ENCODE measurements at regions not wholly inside any gene's neighbourhood (a gene's known extent, or its start where the extent isn't known, plus 50 kb on each side); places are given as distances from the start of the nearest gene placed in this dataset.
A peak's percentile ranks its signal among the peaks of the same experiment; 100 is the strongest.
"Not testable (repeated sequence)": the region's sequence is repeated elsewhere in the genome, so short reads cannot be mapped to it uniquely, and the experiment has no call there.

DNA sequence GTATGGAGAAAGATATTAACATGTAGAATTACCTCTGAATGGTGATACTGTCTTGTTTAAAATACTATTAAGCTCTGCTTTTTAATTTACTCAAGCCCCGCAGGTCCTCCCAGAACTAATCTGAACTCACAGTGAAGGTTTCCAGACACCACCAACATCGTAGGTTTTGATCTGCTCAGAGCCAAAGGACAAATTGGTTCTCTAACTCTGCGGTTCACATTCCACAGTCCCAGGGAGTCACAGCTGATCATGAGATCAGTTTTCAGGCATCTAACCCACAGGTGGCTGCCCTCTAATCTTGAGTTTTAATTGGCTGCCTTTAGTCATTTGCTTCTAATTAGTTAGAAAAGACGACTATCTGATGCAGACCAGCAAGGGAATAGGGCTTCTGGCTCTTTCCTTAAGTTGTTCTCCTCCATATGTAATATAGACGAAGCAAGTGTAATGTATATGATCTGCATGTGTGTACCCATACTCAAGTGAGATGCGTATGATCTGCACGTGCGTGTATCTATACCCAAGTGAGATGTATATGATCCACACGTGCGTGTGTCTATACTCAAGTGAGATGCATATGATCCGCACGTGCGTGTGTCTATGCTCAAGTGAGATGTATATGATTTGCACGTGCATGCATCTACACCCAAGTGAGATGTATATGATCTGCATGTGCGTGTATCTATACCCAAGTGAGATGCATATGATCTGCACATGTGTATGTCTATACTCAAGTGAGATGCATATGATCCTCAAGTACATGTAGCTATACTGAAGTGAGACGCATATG is 331.5 kb upstream of the NPVF start:
- no peak for DNase-seq

DNA sequence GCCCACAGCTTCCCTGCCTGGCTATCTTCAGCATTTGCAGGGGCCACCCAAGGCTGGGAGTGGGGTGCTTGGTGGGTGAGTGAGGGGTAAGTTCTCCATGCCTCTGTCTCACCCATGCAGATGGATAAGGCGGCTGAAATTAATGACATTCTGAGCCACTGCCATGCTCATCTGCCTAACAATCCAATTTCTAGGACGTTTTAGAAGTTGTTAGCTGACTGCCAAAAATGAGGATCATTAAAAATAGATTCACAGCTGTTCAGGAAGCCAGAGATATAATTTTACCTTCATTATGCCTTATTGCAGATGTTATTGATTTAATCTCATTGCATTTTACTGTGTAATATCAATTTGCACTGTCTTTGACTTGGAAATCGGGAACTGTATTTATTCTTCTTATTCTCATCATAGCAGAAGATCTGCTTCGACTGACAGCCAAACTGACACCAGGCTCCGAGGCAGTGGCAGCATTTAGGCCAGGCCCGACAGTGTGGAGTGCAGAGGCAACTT is 334.4 kb upstream of the NPVF start:
- DNase-seq, result no peak

DNA sequence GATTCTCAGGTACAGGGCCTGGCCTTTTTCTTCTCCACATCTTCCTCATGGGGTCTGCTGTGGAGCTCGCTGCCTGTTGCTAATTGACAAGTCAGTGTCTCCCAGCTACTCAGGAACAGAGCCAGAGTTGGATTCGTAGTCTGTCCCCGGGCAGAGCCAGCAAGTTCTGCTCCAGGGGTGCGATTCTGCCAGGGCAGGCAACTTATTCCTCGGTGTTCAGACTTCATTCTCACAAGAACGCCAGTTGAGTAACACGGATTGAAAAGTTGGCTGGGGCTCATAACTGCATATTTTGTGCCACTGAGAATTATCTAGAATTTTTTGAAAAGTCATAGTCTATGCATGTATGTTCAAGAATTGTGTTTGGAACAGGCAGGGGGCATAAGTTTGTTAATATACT is 336.7 kb upstream of the NPVF start:
- no peak for DNase-seq

DNA sequence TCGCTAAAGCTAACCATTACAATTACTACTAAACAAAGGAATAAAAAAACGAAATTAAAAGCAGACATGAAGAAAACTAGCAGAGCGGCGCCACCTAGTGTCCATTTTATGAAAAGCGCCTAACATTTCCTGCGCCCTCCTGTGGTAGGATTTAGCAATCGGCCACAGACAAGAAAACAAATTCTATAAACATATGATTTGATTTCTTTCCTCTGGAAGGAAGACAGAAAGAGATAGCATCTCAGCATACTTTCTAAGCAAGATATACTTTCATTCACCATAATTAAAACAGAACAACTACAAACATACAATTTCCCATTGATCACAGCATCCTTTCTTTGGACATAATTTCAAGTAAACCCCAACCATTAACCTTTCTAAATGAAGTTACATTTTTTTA is 337.7 kb upstream of the NPVF start:
- peak; percentile 54 for DNase-seq

DNA sequence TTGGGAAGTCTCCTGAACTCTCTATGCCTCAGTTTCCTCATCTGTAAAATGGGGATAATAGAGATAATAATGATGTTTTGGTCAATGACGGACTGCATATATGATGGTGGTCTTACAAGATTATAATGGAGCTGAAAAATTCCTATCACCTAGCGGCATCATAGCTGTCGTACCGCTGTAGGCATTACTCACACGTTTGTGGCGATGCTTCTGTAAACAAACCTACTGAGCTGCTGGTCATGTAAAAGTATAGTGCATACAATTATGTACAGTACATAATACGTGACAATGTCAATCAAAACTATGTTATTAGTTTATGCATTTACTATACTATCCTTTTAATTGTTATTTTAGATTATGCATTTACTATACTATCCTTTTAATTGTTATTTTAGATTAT is 339.1 kb upstream of the NPVF start:
- DNase-seq, result no peak

DNA sequence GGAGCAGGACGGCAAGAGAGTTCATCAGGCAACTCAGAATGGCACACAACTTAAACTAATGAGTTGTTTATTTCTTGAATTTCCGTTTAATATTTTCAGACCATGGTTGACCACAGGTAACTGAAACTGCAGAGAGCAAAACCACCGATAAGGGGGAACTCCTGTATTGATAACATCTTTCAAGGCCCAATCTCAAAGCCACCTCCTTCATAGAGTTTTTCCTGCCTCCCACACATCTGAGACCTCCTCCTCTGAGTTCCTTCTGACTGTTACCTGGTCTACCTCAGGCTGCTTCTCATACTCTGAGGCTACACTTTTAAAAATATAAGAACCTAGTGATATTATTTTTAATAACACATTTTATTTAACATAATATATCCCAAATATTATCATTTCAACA is 341.5 kb upstream of the NPVF start:
- no peak for DNase-seq

DNA sequence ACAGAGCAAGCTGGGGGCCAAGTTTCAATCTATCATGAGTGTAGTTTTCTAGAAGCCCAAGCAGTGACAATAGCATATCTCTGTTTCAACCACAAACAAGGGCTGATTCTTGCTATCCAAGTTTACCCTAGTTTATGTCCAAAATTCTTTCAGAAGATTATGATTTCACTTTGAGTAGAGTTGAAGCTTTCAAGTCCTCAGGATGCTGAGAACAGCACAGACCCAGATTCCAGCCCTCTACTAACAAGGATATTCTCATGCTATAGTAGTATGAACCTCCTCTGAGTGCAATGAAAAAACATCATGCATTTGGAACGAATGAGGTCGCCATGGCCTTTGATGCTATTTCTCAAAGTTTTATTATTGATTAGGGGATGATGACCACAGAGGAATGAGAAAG is 344.1 kb upstream of the NPVF start:
- DNase-seq, result no peak

DNA sequence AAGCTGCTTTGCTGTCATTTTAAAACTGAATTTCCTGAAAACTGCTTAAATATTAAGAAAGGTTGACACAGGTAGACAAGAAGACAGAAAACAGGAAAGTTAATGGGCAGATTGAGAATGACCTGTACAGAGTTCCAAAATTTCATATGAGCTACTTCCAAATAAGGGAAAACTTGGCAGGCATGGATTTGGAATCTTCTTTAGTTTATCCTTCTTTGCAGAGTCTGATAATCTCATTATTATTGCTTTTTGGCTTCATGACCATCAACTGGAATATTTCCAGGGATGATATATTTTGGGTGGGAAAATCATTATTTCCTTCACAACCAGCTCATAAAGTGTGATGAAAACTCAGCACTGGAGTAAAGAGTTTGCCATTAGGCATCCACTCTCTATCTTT is 346.5 kb upstream of the NPVF start:
- no peak for DNase-seq

DNA sequence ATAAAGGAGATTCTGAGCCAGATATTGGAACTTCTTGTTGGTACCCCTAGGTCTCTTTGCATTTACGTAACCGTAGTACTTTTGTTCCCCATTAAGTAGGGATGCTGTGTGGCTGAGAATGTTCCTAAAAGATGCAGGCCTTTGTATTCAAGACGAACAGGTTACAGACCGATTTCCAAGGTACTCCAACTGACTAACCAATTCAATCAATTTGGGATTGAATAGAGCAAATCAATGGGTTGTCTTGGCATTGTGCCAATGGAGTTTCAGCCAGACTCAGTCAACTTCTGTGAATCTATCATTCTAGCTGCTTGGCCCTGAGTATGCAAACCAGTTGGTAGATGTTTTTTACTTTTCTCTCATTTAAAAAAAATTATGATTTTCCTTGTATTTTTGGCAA is 347.3 kb upstream of the NPVF start:
- DNase-seq, result no peak

DNA sequence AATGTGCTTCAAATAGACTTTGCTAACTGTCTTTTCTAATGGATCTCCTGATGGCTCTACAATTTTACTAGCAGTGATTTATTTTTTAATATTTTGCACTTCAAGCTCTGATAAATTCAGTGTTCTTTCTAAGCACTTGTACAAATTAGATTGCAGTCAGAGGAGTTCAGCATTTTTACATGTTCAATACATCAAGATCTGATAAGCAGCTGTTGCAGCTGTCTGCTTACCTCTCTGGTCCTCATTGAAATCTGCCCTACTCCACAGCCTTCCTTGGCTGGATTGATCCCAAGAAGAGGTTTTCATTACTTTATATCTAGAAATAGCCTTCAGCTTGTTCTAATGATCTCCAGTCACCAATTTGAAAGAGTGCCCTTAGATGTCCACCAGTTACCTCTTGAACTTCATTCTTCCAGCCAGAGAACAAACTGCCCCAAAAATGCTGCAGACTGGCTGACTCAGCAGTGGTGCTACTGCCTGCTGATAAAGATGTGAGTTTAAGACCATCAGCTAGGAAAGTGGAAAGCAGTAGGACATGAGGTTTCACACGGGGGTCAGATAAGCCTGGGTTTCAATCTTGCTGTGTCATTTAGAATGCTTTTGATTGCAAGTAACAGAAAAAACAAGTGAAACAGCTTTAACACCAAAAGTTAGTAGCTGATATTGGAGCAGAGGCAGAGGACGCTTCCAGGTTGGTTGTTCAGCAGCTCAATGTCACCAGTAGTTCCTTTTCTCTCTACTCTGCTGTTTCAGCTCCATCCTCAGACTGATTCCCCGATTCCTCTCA is 350.9 kb upstream of the NPVF start:
- no peak for DNase-seq

DNA sequence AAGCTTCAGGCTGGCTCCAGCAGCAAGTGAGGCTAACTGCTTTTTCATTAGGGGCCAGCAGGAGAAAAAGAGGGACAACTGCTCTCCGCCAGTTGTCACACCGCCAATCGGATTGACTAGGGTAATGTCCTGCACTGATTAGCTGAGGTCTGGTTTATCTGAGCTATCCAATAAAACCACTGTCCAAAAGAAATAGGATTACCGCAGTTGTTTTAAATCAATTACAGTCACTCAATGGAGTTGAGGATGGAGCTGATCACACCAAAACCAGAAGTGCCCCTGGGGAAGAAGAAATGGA is 351.4 kb upstream of the NPVF start:
- DNase-seq, result no peak

DNA sequence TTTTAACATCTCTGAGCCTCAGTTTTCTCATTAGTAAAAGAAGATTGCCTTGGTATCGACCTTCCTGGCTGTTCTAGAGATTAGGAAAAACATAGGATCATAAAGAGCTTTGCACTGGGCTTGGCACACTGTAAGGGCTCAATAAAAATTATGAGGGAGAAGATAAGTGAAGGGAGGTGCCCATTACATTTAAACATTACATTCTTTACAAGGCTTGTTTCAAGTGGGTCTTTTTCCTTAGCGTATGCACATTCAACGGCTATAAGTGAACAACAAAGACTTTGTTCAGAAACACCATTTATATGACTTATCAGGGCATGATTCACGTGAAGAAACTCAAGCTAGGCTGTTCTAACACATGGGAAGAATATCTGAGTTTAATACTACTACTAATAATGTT is 351.9 kb upstream of the NPVF start:
- DNase-seq, result no peak

DNA sequence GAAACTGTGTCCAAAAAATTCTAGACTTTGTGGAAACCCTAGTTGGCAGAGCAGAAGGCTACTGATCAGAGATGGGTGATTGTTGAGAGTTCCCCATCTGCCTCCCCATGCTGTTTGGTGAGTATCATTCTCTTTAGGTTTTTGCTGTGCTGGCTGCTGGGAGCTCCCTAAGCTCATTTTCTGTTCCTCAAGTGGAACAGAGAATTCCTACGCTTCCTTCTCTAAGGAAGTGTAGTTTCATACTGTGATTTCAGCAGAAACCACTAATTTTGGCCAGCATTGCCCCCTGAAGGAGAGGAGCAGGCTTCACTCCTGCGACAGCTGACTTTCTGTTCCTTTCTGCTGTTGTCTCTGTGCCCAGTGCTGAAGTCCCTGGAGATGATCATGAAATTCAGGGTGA is 355.3 kb upstream of the NPVF start:
- DNase-seq, result no peak

DNA sequence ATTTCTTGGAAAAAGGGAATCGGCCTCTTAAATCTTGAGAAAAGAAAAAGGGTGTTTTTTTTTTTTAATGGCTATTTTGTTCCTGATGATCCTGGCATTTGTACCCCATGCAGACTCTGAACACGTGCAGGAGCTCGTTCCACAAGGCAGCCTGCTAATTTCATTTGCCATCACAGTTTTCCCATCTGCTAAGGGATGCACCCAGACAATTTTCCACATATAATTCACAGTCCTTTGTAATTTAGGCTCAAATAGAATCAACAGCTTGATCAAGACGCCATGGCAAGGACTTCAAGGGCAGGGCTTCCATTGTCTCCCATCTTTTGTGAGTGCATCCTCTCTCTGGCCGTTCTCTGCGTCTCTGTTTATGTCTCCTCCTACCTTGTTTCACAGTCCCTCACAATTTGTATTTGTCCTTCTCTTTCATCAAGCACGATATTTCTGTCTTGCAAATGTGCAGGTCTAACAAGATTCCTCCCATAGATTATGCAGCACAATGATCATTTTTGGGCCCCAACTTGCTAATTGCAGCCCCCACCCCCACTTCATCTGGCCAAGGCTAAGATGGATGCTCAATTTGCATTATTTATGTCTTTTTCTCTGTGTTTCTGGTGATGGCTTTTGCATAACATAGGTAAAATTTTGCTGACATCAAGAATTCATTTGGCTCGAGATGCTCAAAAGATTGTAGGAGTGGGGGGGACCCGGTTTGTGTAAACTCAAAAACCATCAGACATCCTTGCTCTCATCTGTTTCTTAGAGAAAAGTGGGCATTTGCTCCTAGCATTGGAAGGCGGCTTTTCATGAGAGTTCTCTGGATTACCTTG is 356.0 kb upstream of the NPVF start:
- no peak for DNase-seq

DNA sequence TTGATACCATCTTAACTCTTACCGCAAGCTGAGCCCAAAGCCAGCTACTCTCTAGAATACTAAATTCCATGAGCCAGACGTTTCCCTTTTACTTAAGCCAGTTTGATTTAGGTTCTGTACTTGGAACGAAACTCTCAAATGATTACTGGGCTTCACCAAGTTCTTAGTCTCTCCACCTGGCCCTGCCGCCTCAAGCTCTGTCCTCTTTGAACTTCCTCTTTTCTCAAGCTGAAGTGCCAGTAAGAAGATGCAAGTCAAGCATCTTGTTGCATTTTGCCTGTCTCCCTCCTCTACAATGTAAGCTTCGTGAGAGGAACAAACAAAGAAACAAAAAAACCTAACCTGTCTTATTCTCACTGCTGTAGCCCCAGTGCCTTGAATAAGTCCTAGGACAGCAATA is 358.2 kb upstream of the NPVF start:
- no peak for DNase-seq

DNA sequence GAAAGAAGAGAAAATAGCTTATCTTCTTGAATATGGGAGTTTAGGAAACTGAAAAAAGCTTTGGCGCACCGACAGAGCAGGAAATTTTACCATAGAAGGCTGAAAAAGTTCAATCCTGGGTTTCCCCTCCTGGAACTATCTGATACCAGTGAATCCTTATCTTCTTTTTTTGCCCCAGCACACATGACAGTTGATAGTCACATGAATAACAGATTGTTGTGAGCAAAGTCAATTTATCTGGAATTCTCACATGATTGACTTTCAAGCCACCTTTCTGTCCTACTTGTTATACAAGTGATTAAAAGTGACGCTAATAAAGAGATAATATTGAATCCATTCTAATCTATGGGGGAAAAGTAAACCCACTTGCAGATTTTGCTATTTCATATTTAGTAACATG is 365.8 kb upstream of the NPVF start:
- DNase-seq, result no peak

DNA sequence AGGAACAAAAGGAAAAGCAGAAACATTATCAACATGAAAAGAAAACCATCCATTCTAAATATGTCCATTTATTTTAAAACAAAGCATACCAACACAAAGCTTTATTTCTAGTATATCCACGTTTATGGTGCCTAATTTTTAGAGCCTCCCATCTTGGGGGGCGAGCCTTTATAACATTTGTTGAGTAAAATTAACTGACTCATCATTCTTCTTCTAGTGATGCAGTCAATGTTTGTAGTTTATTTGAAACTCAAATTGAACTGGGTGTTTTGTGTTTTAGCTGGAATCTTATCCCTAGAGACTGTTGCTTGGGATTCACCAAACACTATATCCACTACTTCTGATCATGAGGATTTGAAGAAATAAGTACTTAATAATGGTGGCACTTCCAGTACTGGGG is 366.4 kb upstream of the NPVF start:
- DNase-seq, result no peak

DNA sequence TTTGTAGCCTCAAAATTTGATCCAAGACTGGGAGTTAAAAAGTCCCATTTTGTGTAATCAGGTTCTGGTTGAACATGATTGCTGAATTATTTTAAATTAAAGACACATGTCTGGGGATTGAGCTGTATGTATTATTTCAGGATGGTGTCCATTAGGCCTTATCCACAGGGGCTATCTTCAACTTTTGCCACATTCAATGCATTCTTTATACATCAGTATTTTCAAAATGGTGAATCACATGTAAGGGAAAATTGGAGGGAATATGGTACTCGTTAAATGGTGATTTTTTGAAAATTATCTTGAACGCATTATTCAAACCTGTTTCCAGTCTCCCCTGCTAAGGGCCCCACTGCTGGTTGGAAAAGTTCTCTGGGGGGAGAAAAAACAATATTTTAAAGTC is 367.7 kb upstream of the NPVF start:
- DNase-seq, result no peak

DNA sequence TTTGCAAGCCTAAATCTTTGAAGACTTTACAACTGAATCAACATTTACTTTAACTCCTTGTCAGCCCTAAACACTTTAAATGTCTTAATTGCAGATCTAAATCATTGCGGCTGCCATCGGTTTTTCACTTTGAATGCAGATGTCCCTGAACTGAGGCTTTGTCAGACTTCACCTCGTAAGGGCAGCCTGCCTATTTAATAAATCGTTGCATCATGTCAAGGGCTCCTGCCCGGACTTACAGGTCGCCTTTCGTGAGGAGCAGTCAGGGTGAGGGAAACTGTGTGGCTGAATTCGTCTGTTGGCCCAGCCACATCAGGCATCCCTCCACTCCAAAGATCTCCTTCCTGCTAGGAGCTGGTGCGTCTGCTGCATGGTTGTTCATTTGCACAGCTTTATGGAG is 368.2 kb upstream of the NPVF start:
- DNase-seq, result no peak

DNA sequence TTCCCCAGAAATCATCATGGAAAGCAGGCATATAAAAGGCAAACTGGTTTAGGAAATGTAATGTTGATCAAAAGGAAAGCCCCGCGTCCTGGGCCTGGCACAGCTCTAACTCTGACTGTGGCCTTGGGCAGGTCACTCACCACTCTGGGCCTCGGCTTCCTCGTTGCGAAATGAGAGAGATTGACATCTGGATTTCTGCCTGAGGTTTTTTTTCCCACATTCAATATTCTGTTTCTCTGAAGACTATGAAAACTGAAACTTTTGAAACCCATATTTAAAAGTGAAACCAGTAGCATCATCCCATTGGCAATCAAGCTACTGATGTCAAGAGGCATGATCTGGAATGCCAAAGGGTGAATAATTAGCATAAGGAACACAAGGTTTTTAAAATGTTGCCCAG is 369.7 kb upstream of the NPVF start:
- DNase-seq, result no peak

DNA sequence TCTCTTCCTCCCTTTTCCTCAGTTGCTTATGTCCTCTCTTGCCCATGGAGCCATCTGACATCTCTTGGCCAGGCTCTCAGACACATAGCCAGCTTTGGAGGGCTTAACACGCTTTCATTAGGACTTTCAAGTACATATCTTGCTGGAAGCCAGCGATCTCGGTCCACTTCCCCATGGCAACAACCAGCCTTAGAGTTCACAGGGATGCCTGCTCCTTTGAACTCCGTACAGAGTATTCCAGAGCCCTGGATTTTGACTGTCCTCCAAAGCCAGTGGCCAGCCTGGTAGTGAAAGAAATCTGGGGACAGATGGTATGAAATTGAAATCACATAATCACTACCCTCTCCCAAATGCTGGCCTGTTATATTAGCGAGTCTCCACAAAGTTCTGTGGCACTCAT is 370.5 kb upstream of the NPVF start:
- DNase-seq, result no peak

DNA sequence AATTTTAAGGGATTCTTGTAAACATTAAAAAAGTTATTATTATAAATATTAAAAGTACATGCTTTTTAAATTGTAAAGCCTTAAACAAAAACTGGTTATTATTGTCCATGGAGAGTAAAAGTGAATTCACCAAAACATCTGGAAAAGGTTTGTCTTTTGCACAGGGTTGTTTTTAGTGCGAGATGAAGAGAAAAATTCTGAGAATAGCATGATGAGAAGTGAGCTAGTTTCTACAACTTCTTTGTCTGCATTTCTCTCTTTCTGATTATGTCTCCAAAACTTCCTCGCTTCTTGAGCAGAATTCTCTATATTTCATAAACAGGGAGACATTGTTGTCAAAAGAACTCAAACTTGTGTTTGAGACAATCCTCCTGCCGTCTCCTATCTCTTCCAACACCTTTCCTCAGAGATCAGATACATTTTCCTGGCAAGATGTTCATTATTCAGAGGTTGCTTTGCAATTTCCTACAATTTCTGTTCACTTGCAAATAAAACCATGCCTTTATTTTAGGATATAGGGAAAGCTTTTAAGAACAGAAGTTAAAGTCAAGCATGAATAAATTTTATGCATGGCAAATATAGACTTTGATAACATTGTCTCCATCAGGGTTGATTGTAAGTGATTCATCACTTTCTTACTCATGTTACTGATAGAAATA is 372.1 kb upstream of the NPVF start:
- no peak for DNase-seq

DNA sequence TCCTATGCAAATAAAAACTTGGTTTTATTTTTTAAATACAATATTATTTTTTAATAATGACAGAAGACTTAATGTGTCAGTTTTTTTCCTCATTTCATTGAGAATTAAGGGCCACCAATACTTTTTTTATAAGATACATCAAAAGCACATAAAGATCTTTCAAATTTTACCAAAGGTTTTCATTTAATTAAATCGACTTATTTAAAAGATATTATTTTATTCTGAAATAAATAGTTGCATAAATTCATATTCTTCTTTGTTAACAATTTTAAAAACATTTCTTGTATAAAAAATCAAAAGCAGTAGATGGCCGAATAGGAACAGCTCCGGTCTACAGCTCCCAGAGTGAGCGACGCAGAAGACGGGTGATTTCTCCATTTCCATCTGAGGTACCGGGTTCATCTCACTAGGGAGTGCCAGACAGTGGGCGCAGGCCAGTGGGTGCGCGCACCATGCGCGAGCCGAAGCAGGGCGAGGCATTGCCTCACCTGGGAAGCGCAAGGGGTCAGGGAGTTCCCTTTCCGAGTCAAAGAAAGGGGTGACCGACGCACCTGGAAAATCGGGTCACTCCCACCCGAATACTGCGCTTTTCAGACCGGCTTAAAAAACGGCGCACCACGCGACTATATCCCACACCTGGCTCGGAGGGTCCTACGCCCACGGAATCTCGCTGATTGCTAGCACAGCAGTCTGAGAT is 374.6 kb upstream of the NPVF start:
- not testable (repeated sequence) for DNase-seq
